H9 (cell line): ENCODE measurements at regions not wholly inside any gene's neighbourhood (a gene's known extent, or its start where the extent isn't known, plus 50 kb on each side); places are given as distances from the start of the nearest gene placed in this dataset.

Experiments used
- DNase-seq: peaks from one replicate; pipeline ENCODE4 v3.0.0-alpha.2; 2017
- H2AFZ ChIP-seq: one replicate; pipeline ENCODE4 v1.6.1; 2013; ENCODE audit warnings: mild to moderate bottlenecking, low read length, control low read depth, moderate library complexity
- H2AK5ac ChIP-seq: 2 replicates; pipeline ENCODE4 v1.6.1; 2013; ENCODE audit warnings: low read length, control low read depth, mixed read lengths; ENCODE audit not compliant: insufficient read length
- H2BK120ac ChIP-seq: one replicate; pipeline ENCODE4 v1.6.1; 2013; ENCODE audit warnings: low read depth, mild to moderate bottlenecking, low read length, control low read depth, inconsistent platforms; ENCODE audit not compliant: poor library complexity, severe bottlenecking
- H2BK12ac ChIP-seq: 2 replicates; pipeline ENCODE4 v1.6.1; 2013; ENCODE audit warnings: low read length, control low read depth, mixed read lengths, low read depth; ENCODE audit not compliant: insufficient read length
- H2BK15ac ChIP-seq: 2 replicates; pipeline ENCODE4 v1.6.1; 2013; ENCODE audit warnings: low read depth, low read length, control low read depth
- H2BK20ac ChIP-seq: one replicate; pipeline ENCODE4 v1.6.1; 2013; ENCODE audit warnings: low read depth, mild to moderate bottlenecking, low read length, control low read depth, inconsistent platforms; ENCODE audit not compliant: poor library complexity, severe bottlenecking
- H2BK5ac ChIP-seq: 2 replicates; pipeline ENCODE4 v1.6.1; 2013; ENCODE audit warnings: low read length, control low read depth, mixed read lengths; ENCODE audit not compliant: insufficient read length
- H3K14ac ChIP-seq: 2 replicates; pipeline ENCODE4 v1.6.1; 2013; ENCODE audit warnings: low read length, control low read depth; ENCODE audit not compliant: insufficient read depth
- H3K18ac ChIP-seq: 2 replicates; pipeline ENCODE4 v1.6.1; 2013; ENCODE audit warnings: low read depth, mild to moderate bottlenecking, mixed read lengths, low read length, control low read depth; ENCODE audit not compliant: insufficient read length
- H3K23ac ChIP-seq: 2 replicates; pipeline ENCODE4 v1.6.1; 2013; ENCODE audit warnings: low read length, control low read depth, mixed read lengths, low read depth; ENCODE audit not compliant: insufficient read length
- H3K23me2 ChIP-seq: 2 replicates; pipeline ENCODE4 v1.6.1; 2013; ENCODE audit warnings: low read depth, mild to moderate bottlenecking, mixed read lengths, low read length, control low read depth; ENCODE audit not compliant: insufficient read length, poor library complexity, severe bottlenecking
- H3K27ac ChIP-seq: 2 replicates; pipeline ENCODE4 v1.5.1; 2013; ENCODE audit warnings: low read length, control low read depth, mixed read lengths, low read depth; ENCODE audit not compliant: insufficient read length
- H3K27me3 ChIP-seq: 2 replicates; pipeline ENCODE4 v1.6.1; 2013; ENCODE audit warnings: low read length, control low read depth, inconsistent platforms; ENCODE audit not compliant: insufficient read depth
- H3K4ac ChIP-seq: 2 replicates; pipeline ENCODE4 v1.6.1; 2013; ENCODE audit warnings: low read depth, mild to moderate bottlenecking, control low read depth, inconsistent platforms, low read length, moderate library complexity
- H3K4me1 ChIP-seq: 2 replicates; pipeline ENCODE4 v1.6.1; 2013; ENCODE audit warnings: low read length, control low read depth, inconsistent platforms; ENCODE audit not compliant: insufficient read depth
- H3K4me2 ChIP-seq: 2 replicates; pipeline ENCODE4 v1.6.1; 2013; ENCODE audit warnings: low read length, control low read depth, mixed read lengths; ENCODE audit not compliant: insufficient read length, insufficient read depth
- H3K56ac ChIP-seq: 2 replicates; pipeline ENCODE4 v1.6.1; 2013; ENCODE audit warnings: low read depth, mild to moderate bottlenecking, mixed read lengths, low read length, control low read depth; ENCODE audit not compliant: insufficient read length
- H3K79me1 ChIP-seq: 2 replicates; pipeline ENCODE4 v1.6.1; 2013; ENCODE audit warnings: low read depth, mild to moderate bottlenecking, moderate library complexity, low read length, control low read depth, inconsistent platforms; ENCODE audit not compliant: insufficient read depth, poor library complexity, severe bottlenecking
- H3K79me2 ChIP-seq: 2 replicates; pipeline ENCODE4 v1.6.1; 2013; ENCODE audit warnings: low read length, control low read depth, inconsistent platforms; ENCODE audit not compliant: insufficient read depth
- H3K9ac ChIP-seq: 2 replicates; pipeline ENCODE4 v1.6.1; 2013; ENCODE audit warnings: low read length, control low read depth, mixed read lengths; ENCODE audit not compliant: insufficient read length; ENCODE audit errors: extremely low read depth
- H3K9me3 ChIP-seq: one replicate; pipeline ENCODE4 v1.6.1; 2013; ENCODE audit warnings: low read depth, low read length, inconsistent platforms; ENCODE audit not compliant: control insufficient read depth
- H3T11ph ChIP-seq: one replicate; pipeline ENCODE4 v1.6.1; 2013; ENCODE audit warnings: mild to moderate bottlenecking, low read length, control low read depth, inconsistent platforms
- H4K20me1 ChIP-seq: one replicate; pipeline ENCODE4 v1.6.1; 2013; ENCODE audit not compliant: control insufficient read depth, insufficient read length, insufficient read depth
- H4K5ac ChIP-seq: 2 replicates; pipeline ENCODE4 v1.6.1; 2013; ENCODE audit warnings: low read depth, mild to moderate bottlenecking, mixed read lengths, low read length, control low read depth; ENCODE audit not compliant: insufficient read length
- H4K8ac ChIP-seq: replicated peaks from 2 replicates; pipeline ENCODE4 v1.6.1; 2013; ENCODE audit warnings: low read length, control low read depth, mixed read lengths, low read depth; ENCODE audit not compliant: insufficient read length
- H4K91ac ChIP-seq: 2 replicates; pipeline ENCODE4 v1.6.1; 2013; ENCODE audit warnings: low read depth, mild to moderate bottlenecking, moderate library complexity, mixed read lengths, low read length, control low read depth; ENCODE audit not compliant: insufficient read length
- H3K27ac Mint-ChIP-seq, 3 experiments: 2 replicates in 2 of 3; 3 replicates in 1 of 3; pipeline ENCODE4 v1.8.0; 2020 to 2021; ENCODE audit warnings: mixed read lengths in 3 of 3, mild to moderate bottlenecking in 1 of 3, moderate library complexity in 1 of 3
- H3K27me3 Mint-ChIP-seq: 2 replicates; pipeline ENCODE4 v1.8.0; 2021; ENCODE audit warnings: low read depth, mild to moderate bottlenecking, moderate library complexity, mixed read lengths
- H3K36me3 Mint-ChIP-seq, 3 experiments: 2 replicates in 2 of 3; 3 replicates in 1 of 3; pipeline ENCODE4 v1.8.0; 2020 to 2021; ENCODE audit warnings: low read depth in 3 of 3, mixed read lengths in 3 of 3; ENCODE audit not compliant: insufficient read depth in 1 of 3
- H3K4me1 Mint-ChIP-seq, 2 experiments: 2 replicates each; pipeline ENCODE4 v1.8.0; 2020; ENCODE audit warnings: mixed read lengths in 2 of 2
- H3K4me3 Mint-ChIP-seq, 2 experiments: 2 replicates in 1 of 2; 3 replicates in 1 of 2; pipeline ENCODE4 v1.8.0; 2020 to 2021; ENCODE audit warnings: mild to moderate bottlenecking in 2 of 2, mixed read lengths in 2 of 2, moderate library complexity in 1 of 2
- H3K9me3 Mint-ChIP-seq, 2 experiments: 2 replicates in 1 of 2; 3 replicates in 1 of 2; pipeline ENCODE4 v1.8.0; 2020; ENCODE audit warnings: mild to moderate bottlenecking in 2 of 2, mixed read lengths in 2 of 2, moderate library complexity in 1 of 2
- WGBS: extraction: QIAGEN DNeasy Blood & Tissue Kit; methylation state at CpG from one replicate; pipeline ENCODE4 v1.1.7; 2013; ENCODE audit warnings: missing lambda C conversion rate, low lambda C conversion rate, mixed read lengths; ENCODE audit not compliant: insufficient read length; ENCODE audit errors: extremely low coverage; 5-methylcytosine and 5-hydroxymethylcytosine counted together
- TF ChIP-seq, protein P1 (sequence below): fragments of 200-600 bp; sonication (generic); conservative IDR thresholded peaks from 3 replicates; pipeline ENCODE4 v1.8.0; 2021; ENCODE audit warnings: antibody characterized with exemption, mild to moderate bottlenecking

DNA sequence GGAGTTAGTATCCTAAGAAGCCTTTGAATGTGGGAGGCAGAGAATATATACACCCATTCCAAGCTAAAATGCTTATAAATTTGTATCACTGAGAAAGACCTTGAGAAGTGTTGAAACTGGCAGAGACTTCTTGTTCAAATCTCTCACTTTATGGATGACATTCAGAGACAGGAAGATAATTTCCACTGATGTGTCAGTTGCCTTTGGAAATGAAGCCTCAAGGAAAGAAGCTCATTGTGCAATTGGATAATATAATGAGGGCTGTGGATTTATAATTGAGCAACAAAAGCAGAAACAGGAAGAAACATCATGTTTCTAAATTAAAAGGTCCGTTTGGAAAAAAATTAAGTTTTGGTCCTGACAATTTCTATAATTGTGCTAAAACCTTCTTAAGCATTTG, 789.9 kb upstream of the IGFBP3 start:
- Histone ChIP-seq H2BK5ac (no peak overlapping the region), H4K20me1 (no peaks in the 10 kb centered on the region), H2BK12ac (no peak overlapping the region), H3K23me2 (no peaks in the 10 kb centered on the region), H4K91ac (no peak overlapping the region), H3K14ac (no peak overlapping the region), H3K18ac (no peak overlapping the region), H3K9me3 (no peaks in the 10 kb centered on the region), H3K23ac (no peak overlapping the region), H2BK120ac (no peak overlapping the region), H3K27ac (no peak overlapping the region), H2BK15ac (no peak overlapping the region), H3K4ac (no peak overlapping the region), H2BK20ac (no peak overlapping the region), H4K8ac (no peak overlapping the region), H3K27me3 (no peaks in the 10 kb centered on the region), H3K56ac (no peak overlapping the region), H4K5ac (no peak overlapping the region), H2AK5ac (no peak overlapping the region), H3K9ac (no peak overlapping the region), H3K4me1 (no peaks in the 10 kb centered on the region; the same call in 1 of the 2 replicates), H3T11ph (no peak overlapping the region), H3K79me1 (no peaks in the 10 kb centered on the region), H3K79me2 (no peaks in the 10 kb centered on the region), H3K4me2 (no peak overlapping the region), H2AFZ (no peak overlapping the region)
- Mint-ChIP-seq H3K27ac (no peak overlapping the region), H3K4me3 (no peak overlapping the region), H3K27me3 (no peaks in the 10 kb centered on the region; the same call in 1 of the 2 replicates), H3K9me3 (peaks cover 0 to 12% of the 10 kb centered on the region in 2 experiments; a peak in 2 of 5 replicates), H3K36me3 (peaks cover 0 to 4% (median 0%) of the 10 kb centered on the region in 3 experiments; a peak in 1 of 7 replicates), H3K4me1 (peaks cover 0 to 9% of the 10 kb centered on the region in 2 experiments; a peak in 2 of 4 replicates)
- DNase-seq: no peak
- WGBS: no CpG with 5 or more reads among the region's 1 CpG
- TF ChIP-seq, protein P1, sequence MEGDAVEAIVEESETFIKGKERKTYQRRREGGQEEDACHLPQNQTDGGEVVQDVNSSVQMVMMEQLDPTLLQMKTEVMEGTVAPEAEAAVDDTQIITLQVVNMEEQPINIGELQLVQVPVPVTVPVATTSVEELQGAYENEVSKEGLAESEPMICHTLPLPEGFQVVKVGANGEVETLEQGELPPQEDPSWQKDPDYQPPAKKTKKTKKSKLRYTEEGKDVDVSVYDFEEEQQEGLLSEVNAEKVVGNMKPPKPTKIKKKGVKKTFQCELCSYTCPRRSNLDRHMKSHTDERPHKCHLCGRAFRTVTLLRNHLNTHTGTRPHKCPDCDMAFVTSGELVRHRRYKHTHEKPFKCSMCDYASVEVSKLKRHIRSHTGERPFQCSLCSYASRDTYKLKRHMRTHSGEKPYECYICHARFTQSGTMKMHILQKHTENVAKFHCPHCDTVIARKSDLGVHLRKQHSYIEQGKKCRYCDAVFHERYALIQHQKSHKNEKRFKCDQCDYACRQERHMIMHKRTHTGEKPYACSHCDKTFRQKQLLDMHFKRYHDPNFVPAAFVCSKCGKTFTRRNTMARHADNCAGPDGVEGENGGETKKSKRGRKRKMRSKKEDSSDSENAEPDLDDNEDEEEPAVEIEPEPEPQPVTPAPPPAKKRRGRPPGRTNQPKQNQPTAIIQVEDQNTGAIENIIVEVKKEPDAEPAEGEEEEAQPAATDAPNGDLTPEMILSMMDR: no peak
